ENCODE measurements at regions not wholly inside any gene's neighbourhood (a gene's known extent, or its start where the extent isn't known, plus 50 kb on each side); places are given as distances from the start of the nearest gene placed in this dataset.

GRCh38 chr10:61545170-61545569 is 92.0 kb upstream of the TMEM26 start (continued):
- TF ChIP-seq ZBTB8A (CRISPR knock-in tag; IDR thresholded peaks at IDR 0.05; ENCODE audit: borderline replicate concordance, low read depth) = no peak
- TF ChIP-seq MAFG (CRISPR knock-in tag; IDR thresholded peaks at IDR 0.05) = no peak
- no peak for TF ChIP-seq ZNF33B (CRISPR knock-in tag; IDR thresholded peaks at IDR 0.05)
- no peak for TF ChIP-seq ZFY (CRISPR knock-in tag; IDR thresholded peaks at IDR 0.05)
- TF ChIP-seq EHMT2 (IDR thresholded peaks at IDR 0.05; ENCODE audit: borderline replicate concordance, low read depth, low read length) = no peak
- TF ChIP-seq SMC3 (IDR thresholded peaks at IDR 0.05; ENCODE audit: low read length) = no peak
- TF ChIP-seq ZIK1 (CRISPR knock-in tag; IDR thresholded peaks at IDR 0.05; ENCODE audit: borderline replicate concordance, low read depth) = no peak
- TF ChIP-seq ZNF674 (CRISPR knock-in tag; IDR thresholded peaks at IDR 0.05; ENCODE audit: low read depth) = no peak

GRCh38 chr10:61543831-61544230 is 90.7 kb upstream of the TMEM26 start:
- no peaks in the 10 kb centered on the region for H4K20me1 ChIP-seq (ENCODE audit: insufficient read depth, low read length)
- in situ Hi-C loops (cut with HindIII; ENCODE audit: extremely low pct_ligation_motif_present, low pct_unique_long_range_greater_than_20kb) (no loop called here), intact Hi-C loops (cut with micrococcal nuclease; ENCODE audit: unreplicated experiment) (no loop called here)
- H3K4me2 ChIP-seq (ENCODE audit: low read depth, low read length) = no peak overlapping the region
- ChIA-PET CTCF (ENCODE audit: low intra/inter-chr PET ratio, low total read pairs) (no interaction called here), POLR2A (no interaction called here)
- TF ChIP-seq REL (CRISPR knock-in tag; conservative IDR thresholded peaks at IDR 0.05) = no peak
- no peaks in the 10 kb centered on the region for H3K4me1 ChIP-seq (ENCODE audit: insufficient read depth, low read length)
- no TSS peak for BruUV-seq (replicated peaks)
- H3K27me3 ChIP-seq (ENCODE audit: control insufficient read depth in 1 of 2, insufficient read depth in 2 of 2, low read length in 2 of 2) = no peaks in the 10 kb centered on the region
- no peak for ATAC-seq
- H3K4me3 ChIP-seq (replicated peaks in 1 of 3; ENCODE audit: insufficient read depth in 1 of 3, low read depth in 2 of 3, low read length in 3 of 3) = no peak overlapping the region
- H3K36me3 ChIP-seq (replicated peaks in 1 of 2; ENCODE audit: control insufficient read depth in 1 of 2, insufficient read depth in 2 of 2, low read length in 2 of 2) = no peaks in the 10 kb centered on the region
- H2AFZ ChIP-seq (ENCODE audit: low read length) = no peak overlapping the region
- H3K79me2 ChIP-seq (ENCODE audit: insufficient read depth, low read length) = no peaks in the 10 kb centered on the region
- DNase-seq (ENCODE audit: low spot score) = no peak
- WGBS (ENCODE audit: low lambda C conversion rate) = 0% methylated on average over 3 of the region's 3 CpGs
- H3K9me3 ChIP-seq (ENCODE audit: low read length) = no peaks in the 10 kb centered on the region
- no peak overlapping the region for H3K9ac ChIP-seq (ENCODE audit: insufficient read depth, low read depth, low read length)
- no peak overlapping the region for H3K27ac ChIP-seq (ENCODE audit: extremely low read length, insufficient read depth, low read length)
- no peak for FAIRE-seq

GRCh38 chr10:61542596-61542995 is 89.4 kb upstream of the TMEM26 start:
- Histone ChIP-seq H3K4me2 (ENCODE audit: low read depth, low read length) (no peak overlapping the region), H3K27me3 (ENCODE audit: control insufficient read depth in 1 of 2, insufficient read depth in 2 of 2, low read length in 2 of 2) (no peaks in the 10 kb centered on the region), H3K79me2 (ENCODE audit: insufficient read depth, low read length) (no peaks in the 10 kb centered on the region), H4K20me1 (ENCODE audit: insufficient read depth, low read length) (no peaks in the 10 kb centered on the region), H3K4me3 (replicated peaks in 1 of 3; ENCODE audit: insufficient read depth in 1 of 3, low read depth in 2 of 3, low read length in 3 of 3) (no peak overlapping the region), H3K9me3 (ENCODE audit: low read length) (no peaks in the 10 kb centered on the region), H3K27ac (ENCODE audit: extremely low read length, insufficient read depth, low read length) (no peak overlapping the region), H3K9ac (ENCODE audit: insufficient read depth, low read depth, low read length) (no peak overlapping the region), H3K36me3 (replicated peaks in 1 of 2; ENCODE audit: control insufficient read depth in 1 of 2, insufficient read depth in 2 of 2, low read length in 2 of 2) (no peaks in the 10 kb centered on the region), H2AFZ (ENCODE audit: low read length) (no peak overlapping the region), H3K4me1 (ENCODE audit: insufficient read depth, low read length) (no peaks in the 10 kb centered on the region)
- ChIA-PET CTCF (ENCODE audit: low intra/inter-chr PET ratio, low total read pairs) (no interaction called here), POLR2A (no interaction called here)
- in situ Hi-C loops (cut with HindIII; ENCODE audit: extremely low pct_ligation_motif_present, low pct_unique_long_range_greater_than_20kb) = no loop called here
- intact Hi-C loops (cut with micrococcal nuclease; ENCODE audit: unreplicated experiment) = no loop called here
- FAIRE-seq (no peak), ATAC-seq (no peak), DNase-seq (ENCODE audit: low spot score) (no peak)
- no TSS peak for BruUV-seq (replicated peaks)
- TF ChIP-seq PRPF4 (IDR thresholded peaks at IDR 0.05; ENCODE audit: low read depth, low read length, poor library complexity, severe bottlenecking) = no peak
- no peak for TF ChIP-seq TFAP4 (IDR thresholded peaks at IDR 0.05; ENCODE audit: borderline replicate concordance, low read depth)
- TF ChIP-seq DMTF1 (CRISPR knock-in tag; IDR thresholded peaks at IDR 0.05) = no peak
